Endothelial cell of umbilical vein (primary cell): ENCODE measurements at regions not wholly inside any gene's neighbourhood (a gene's known extent, or its start where the extent isn't known, plus 50 kb on each side); places are given as distances from the start of the nearest gene placed in this dataset.

Source experiments
- CTCF ChIP-seq, 2 donors: IDR thresholded peaks; 1 replicate in 1 of 2; 2 replicates in 1 of 2; pipeline ENCODE4 v1.5.1; 2011; ENCODE audit warnings: low read length in 2 of 2, mild to moderate bottlenecking in 2 of 2, moderate library complexity in 2 of 2, control low read depth in 1 of 2, inconsistent platforms in 1 of 2, low read depth in 1 of 2; ENCODE audit not compliant: insufficient read depth in 1 of 2; ENCODE audit errors: extremely low read depth in 1 of 2
- EZH2 ChIP-seq: IDR thresholded peaks from 2 replicates; pipeline ENCODE4 v1.6.1; 2012; ENCODE audit warnings: borderline replicate concordance, low read depth, mild to moderate bottlenecking, moderate library complexity, low read length, inconsistent platforms; ENCODE audit not compliant: severe bottlenecking
- FOS ChIP-seq: IDR thresholded peaks from 2 replicates; pipeline ENCODE4 v1.6.1; 2011; ENCODE audit warnings: mild to moderate bottlenecking, low read length, moderate library complexity, borderline replicate concordance; ENCODE audit not compliant: insufficient read depth
- GATA2 ChIP-seq: IDR thresholded peaks from 2 replicates; pipeline ENCODE4 v1.7.0; 2011; ENCODE audit warnings: low read depth, mild to moderate bottlenecking, moderate library complexity, mixed read lengths, low read length; ENCODE audit not compliant: insufficient read length, insufficient read depth
- MAX ChIP-seq: IDR thresholded peaks from 2 replicates; pipeline ENCODE4 v1.6.1; 2011; ENCODE audit not compliant: insufficient read depth, insufficient read length
- POLR2A ChIP-seq: IDR thresholded peaks from 2 replicates; pipeline ENCODE4 v1.6.1; 2012; ENCODE audit warnings: low read depth, mild to moderate bottlenecking, control low read depth, low read length
- POLR2AphosphoS5 ChIP-seq: IDR thresholded peaks from 2 replicates; pipeline ENCODE4 v1.6.1; 2012; ENCODE audit warnings: low read depth, mild to moderate bottlenecking, control low read depth, low read length, moderate library complexity; ENCODE audit not compliant: insufficient read depth

GRCh38 chr6:147716434-147716833, 207.9 kb downstream of the SAMD5 start:
- TF ChIP-seq CTCF (IDR thresholded peaks at IDR 0.05; ENCODE audit: extremely low read depth in 1 of 2, insufficient read depth in 1 of 2, low read depth in 1 of 2, low read length in 2 of 2) = no peak
- TF ChIP-seq POLR2A = no peak
- TF ChIP-seq POLR2AphosphoS5 = no peak
- no peak for TF ChIP-seq EZH2
- no peak for TF ChIP-seq MAX
- TF ChIP-seq GATA2 = no peak
- TF ChIP-seq FOS = no peak
